SKM-1 treated with dmso at 0.1 percent for 144 hours (cell line): ENCODE measurements at regions not wholly inside any gene's neighbourhood (a gene's known extent, or its start where the extent isn't known, plus 50 kb on each side); places are given as distances from the start of the nearest gene placed in this dataset.
A peak's percentile ranks its signal among the peaks of the same experiment; 100 is the strongest.

Experiments used
- DNase-seq: peaks from one replicate; lab custom pipeline; 2025; ENCODE audit not compliant: unreplicated experiment; lab: John Stamatoyannopoulos, UW

DNA sequence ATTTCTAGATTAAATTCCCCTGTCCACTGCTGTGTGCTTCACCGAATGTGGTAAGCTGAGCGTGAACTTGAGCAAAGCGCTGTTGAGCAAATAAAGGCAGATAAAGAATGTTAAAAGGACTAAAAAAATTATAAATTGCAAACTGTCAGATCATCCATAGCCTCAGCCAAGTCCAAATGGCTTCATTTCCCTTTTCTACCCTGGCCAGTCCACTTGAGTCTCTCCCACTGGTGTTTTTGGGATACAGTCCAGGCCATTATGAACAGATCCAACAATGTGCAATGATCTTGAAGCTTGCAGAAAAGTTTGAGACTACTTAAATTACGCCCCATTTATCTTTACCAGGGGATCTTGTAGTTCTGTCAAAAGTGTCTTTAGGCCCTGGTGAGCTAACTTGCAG lies 254.6 kb upstream of the PIK3C3 start:
- DNase-seq: no peak

- no peak for DNase-seq
These were observed 259.6 kb upstream of the PIK3C3 start for GRCh38 chr18:41695441-41695840.

DNA sequence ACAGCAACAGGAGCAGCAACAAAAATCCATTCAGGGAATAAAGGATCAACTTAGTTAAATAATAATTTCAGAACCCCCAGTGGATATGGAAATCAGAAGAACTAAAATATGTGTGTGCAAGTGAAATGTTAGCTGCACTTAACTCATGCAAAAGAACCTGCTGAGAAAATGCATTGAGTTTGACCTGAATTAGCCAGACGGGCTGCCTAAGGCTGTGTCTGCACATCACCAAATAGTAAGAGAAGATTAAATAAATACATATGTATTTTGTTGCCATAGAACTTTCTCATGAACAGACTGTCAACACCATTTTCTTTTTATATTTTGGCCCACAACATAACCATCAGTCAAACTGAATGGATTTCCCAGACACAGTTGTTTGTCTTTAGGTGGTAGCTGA lies 262.0 kb upstream of the PIK3C3 start:
- DNase-seq: no peak

- DNase-seq: no peak
These were observed 264.5 kb upstream of the PIK3C3 start for GRCh38 chr18:41690332-41691127.

DNA sequence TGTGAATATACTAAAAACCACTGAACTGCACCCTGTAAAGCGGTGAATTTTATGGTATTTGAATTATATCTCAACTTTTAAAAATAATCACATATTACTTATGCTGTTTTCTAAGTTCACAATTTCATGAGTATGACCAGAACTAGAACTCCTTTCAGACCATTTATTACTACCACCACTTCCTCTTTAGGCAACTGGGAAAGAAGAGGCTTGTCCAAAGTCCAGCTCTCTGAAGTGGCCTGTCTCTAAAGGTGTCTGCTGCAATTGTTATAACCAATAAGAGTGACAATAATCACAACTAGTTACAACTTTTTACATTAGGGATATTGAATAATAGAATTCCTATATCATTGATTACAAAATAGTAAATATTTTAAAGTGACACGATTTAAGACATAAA lies 267.9 kb upstream of the PIK3C3 start:
- DNase-seq: no peak

DNA sequence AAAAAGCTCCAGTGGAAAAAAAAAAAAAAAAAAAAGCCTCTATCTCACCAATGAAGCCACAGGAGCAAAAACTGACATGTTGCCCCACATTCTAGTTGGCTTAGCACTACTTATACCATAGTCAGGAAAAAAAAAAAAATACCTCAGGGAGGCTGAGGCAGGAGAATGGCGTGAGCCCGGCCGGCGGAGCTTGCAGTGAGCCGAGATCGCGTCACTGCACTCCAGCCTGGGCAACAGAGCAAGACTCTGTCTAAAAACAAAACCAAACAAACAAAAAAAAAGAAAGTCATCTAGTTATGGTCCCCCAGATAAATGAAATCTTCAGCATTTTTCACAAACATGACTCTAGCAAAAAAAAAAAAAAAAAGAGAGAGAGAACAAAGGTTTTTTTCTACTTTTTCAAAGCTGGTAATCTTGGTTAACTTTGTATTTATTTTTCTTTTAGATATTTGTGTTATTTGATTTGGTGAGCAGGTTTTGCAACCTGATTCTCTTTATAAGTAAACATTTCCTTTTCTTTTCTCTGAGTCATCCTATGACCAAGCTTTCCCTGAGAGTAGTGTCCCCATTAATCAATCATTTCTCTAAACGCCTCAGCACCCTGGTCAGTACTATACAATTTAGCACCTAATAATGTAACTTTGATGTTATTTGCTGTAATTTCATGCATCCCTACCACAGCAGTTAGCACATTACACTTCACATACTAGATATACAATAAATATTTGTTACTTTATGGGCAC lies 273.7 kb upstream of the PIK3C3 start:
- DNase-seq: no peak

- no peak for DNase-seq
These were observed 280.5 kb upstream of the PIK3C3 start for GRCh38 chr18:41674506-41674905.

GRCh38 chr18:41666231-41666630 lies 288.8 kb upstream of the PIK3C3 start:
- DNase-seq: no peak

DNA sequence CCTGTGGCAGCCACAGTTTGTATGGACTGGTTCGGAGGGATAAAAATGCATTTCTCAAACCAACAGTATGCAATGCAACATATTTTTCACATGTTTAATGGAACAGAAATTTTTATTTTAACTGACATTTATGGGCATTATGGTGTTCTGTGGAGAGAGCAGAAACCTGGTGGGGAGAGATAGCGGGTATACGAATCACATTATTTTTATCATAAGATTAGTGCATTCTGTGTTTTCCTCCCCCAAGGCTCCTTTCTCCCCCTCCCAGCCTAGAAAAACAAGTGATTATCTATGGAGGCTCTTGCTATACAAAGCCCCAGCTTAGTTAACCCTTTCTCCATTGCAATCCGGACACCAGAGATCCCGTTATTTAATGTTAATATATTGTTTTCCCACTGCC lies 289.8 kb upstream of the PIK3C3 start:
- DNase-seq: no peak

GRCh38 chr18:41660654-41661053 lies 294.4 kb upstream of the PIK3C3 start:
- no peak for DNase-seq

DNA sequence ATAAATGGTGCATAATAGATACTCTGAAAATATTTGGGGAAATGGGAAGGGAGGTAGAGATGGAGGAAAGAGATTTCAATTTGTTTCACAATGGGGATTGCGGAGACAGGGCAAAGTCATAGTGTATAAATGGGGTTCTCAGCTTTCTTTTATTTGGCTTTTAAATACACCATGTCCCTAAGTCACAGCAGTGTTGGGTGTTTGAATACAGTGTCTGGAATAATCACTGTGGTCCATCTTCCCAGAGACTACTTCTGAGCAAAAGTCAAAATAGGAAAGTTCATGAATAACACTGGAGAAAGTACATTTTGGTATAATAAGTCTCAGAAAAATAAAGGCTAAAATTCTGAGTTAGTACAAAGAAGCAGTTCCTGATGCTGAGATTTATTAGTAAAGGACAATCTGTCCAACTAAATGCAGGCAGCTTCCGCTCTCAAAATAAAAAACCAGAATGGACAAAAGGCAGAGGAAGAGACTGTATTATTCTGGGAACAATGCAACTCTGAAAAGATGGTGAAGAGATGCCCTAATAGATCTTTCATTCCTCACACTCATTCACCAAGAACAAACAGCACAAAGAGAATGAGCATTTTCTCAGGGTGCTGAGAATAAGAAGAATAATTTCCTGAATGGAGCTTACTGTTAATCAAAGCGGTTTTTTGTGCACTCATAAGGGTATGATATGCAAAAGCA lies 295.4 kb upstream of the PIK3C3 start:
- no peak for DNase-seq

GRCh38 chr18:41657189-41657588 lies 297.8 kb upstream of the PIK3C3 start:
- no peak for DNase-seq

- DNase-seq: peak; percentile 90
These were observed 300.0 kb upstream of the PIK3C3 start for GRCh38 chr18:41655074-41655473.

DNA sequence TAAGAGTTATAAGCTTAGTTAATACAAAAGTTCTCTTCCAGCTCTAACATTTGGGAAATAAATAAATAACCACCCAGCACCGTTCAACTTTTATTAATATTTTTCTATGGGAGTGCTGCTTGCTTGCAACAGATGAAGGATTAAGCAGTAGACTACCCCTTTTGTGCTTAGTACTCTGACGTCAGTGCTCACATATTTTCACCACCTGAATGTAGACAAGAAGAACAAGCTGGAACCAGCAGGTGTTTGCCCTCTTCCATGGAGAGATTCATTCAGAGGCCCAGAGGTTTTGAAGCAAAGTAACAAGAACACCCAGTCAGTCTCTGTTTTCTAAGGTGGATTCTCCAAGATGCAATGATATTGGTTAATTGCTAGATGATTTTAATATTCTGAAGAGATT lies 307.1 kb upstream of the PIK3C3 start:
- DNase-seq: no peak

GRCh38 chr18:41646915-41647620 lies 308.0 kb upstream of the PIK3C3 start:
- DNase-seq: no peak

GRCh38 chr18:41645589-41646360 lies 309.3 kb upstream of the PIK3C3 start:
- peak; percentile 93 for DNase-seq

DNA sequence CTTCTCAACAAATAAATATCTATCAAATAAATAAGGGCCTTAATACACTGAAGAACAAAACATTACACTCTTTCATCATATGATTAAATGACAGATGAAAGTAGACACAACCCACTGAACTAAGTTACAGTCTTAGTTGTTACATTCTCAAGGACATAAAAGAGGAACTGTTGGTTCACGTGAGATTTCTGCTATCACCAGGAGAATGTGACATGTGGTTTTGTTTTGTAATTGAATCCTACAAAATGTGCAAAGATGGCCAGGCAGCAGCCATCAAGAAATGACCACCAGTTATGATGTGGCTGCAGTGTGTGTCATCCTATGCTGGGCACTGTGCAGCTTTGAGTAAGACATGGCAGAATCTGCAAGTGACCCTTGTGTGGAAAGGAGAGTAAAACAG lies 310.6 kb upstream of the PIK3C3 start:
- DNase-seq: peak; percentile 77

- DNase-seq: no peak
These were observed 311.6 kb upstream of the PIK3C3 start for GRCh38 chr18:41643427-41643826.

- no peak for DNase-seq
These were observed 312.3 kb upstream of the PIK3C3 start for GRCh38 chr18:41642756-41643155.

DNA sequence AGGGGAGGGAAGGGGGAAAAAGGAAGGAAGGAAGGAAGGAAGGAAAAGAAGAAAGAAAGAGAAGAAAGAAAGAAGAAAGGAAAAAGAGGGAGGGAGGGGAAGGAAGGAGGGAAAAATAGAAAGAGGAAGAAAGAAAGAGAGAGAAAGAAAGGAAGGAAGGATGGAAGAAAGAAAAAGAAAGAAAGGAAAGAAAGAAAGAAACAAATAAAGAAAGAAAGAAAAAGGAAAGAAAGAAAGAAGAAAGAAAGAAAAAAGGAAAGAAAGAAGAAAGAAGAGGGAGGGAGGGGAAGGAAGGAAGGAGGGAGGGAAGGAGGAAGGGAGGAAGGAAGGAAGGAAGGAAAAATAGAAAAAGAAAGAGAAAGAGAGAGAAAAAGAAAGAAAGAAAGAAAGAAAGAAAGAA lies 315.8 kb upstream of the PIK3C3 start:
- no peak for DNase-seq
